Gastroesophageal sphincter (tissue), 4 donors: ENCODE measurements at regions not wholly inside any gene's neighbourhood (a gene's known extent, or its start where the extent isn't known, plus 50 kb on each side); places are given as distances from the start of the nearest gene placed in this dataset.

ENCODE experiments used
- ATAC-seq: fragments of 150-250 bp; one replicate; pipeline ENCODE4 v1.9.1; 2016; ENCODE audit warnings: mild to moderate bottlenecking, moderate library complexity
- H3K27ac ChIP-seq, 4 donors: fragments of 200-600 bp; sonication (generic) in 3 of 4; 1 replicate in 3 of 4; 2 replicates in 1 of 4; pipeline ENCODE4 v1.5.1; 2016 to 2019
- H3K27me3 ChIP-seq: fragments of 200-600 bp; sonication (generic); one replicate; pipeline ENCODE4 v1.5.1; 2019
- H3K36me3 ChIP-seq, 2 donors: fragments of 200-600 bp; sonication (generic); one replicate each; pipeline ENCODE4 v1.5.1; 2019; ENCODE audit warnings: control low read depth in 1 of 2
- H3K4me1 ChIP-seq, 3 donors: fragments of 200-600 bp; sonication (generic); 1 replicate in 2 of 3; 2 replicates in 1 of 3; pipeline ENCODE4 v1.5.1; 2016 to 2019; ENCODE audit warnings: control low read depth in 2 of 3
- H3K4me3 ChIP-seq, 2 donors: fragments of 200-600 bp; sonication (generic); one replicate each; pipeline ENCODE4 v1.5.1; 2019; ENCODE audit warnings: mild to moderate bottlenecking in 1 of 2, moderate library complexity in 1 of 2
- H3K9me3 ChIP-seq, 3 donors: fragments of 200-600 bp; sonication (generic); one replicate each; pipeline ENCODE4 v1.5.1; 2017 to 2019; ENCODE audit warnings: control low read depth in 2 of 3
- EP300 ChIP-seq: sonication (generic); formaldehyde crosslinking; IDR thresholded peaks from one replicate; pipeline ENCODE4 v1.6.1; 2017; ENCODE audit warnings: antibody characterized with exemption, mild to moderate bottlenecking
- POLR2A ChIP-seq, 2 donors: fragments of 450-650 bp; IDR thresholded peaks; one replicate each; pipeline ENCODE4 v1.6.1; 2017; ENCODE audit warnings: antibody characterized with exemption in 2 of 2, mild to moderate bottlenecking in 2 of 2, moderate library complexity in 1 of 2
- POLR2AphosphoS5 ChIP-seq: sonication (generic); formaldehyde crosslinking; IDR thresholded peaks from one replicate; pipeline ENCODE4 v1.6.1; 2017; ENCODE audit warnings: antibody characterized with exemption
- WGBS, 2 donors: methylation state at CpG; one replicate each; pipeline ENCODE4 v1.1.5; 2018; ENCODE audit warnings: low coverage in 1 of 2; 5-methylcytosine and 5-hydroxymethylcytosine counted together
- TF ChIP-seq, protein P1 (sequence below), 4 experiments: fragments of 200-600 bp in 2 of 4; fragments of 450-650 bp in 2 of 4; sonication (generic) in 1 of 4; IDR thresholded peaks; one replicate each; pipeline ENCODE4 v1.5.1; 2017 to 2019; ENCODE audit warnings: antibody characterized with exemption in 4 of 4, mild to moderate bottlenecking in 2 of 4, moderate library complexity in 2 of 4

DNA sequence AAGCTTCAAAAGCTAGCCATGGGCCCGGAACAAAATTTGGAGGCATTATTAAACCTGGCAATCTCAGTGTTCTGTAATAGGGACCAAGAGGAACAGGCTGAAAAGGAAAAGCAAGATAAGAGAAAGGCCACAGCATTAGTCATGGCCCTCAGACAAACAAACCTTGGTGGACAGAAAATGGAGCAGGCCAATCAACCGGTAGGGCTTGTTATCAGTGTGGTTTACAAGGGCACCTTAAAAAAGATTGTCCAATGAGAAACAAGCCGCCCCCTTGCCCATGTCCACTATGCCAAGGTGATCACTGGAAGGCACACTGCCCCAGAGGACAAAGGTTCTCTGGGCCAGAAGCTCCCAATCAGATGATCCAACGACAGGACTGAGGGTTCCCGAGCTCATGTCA lies 653.9 kb upstream of the TMEM132C start:
- Histone ChIP-seq H3K27ac (no peak overlapping the region), H3K4me1 (no peaks in the 10 kb centered on the region), H3K4me3 (no peak overlapping the region), H3K36me3 (no peaks in the 10 kb centered on the region), H3K9me3 (no peaks in the 10 kb centered on the region), H3K27me3 (peaks cover 13% of the 10 kb centered on the region)
- ATAC-seq: no peak
- 60 to 100% methylated on average over 1 to 4 of the region's 5 CpGs for WGBS, 2 donors
- no peak for TF ChIP-seq POLR2AphosphoS5
- TF ChIP-seq, protein P1, sequence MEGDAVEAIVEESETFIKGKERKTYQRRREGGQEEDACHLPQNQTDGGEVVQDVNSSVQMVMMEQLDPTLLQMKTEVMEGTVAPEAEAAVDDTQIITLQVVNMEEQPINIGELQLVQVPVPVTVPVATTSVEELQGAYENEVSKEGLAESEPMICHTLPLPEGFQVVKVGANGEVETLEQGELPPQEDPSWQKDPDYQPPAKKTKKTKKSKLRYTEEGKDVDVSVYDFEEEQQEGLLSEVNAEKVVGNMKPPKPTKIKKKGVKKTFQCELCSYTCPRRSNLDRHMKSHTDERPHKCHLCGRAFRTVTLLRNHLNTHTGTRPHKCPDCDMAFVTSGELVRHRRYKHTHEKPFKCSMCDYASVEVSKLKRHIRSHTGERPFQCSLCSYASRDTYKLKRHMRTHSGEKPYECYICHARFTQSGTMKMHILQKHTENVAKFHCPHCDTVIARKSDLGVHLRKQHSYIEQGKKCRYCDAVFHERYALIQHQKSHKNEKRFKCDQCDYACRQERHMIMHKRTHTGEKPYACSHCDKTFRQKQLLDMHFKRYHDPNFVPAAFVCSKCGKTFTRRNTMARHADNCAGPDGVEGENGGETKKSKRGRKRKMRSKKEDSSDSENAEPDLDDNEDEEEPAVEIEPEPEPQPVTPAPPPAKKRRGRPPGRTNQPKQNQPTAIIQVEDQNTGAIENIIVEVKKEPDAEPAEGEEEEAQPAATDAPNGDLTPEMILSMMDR (IDR thresholded peaks at IDR 0.05): no peak
- no peak for TF ChIP-seq EP300
- no peak for TF ChIP-seq POLR2A (IDR thresholded peaks at IDR 0.05)

- Histone ChIP-seq H3K4me3 (no peak overlapping the region), H3K27ac (no peak overlapping the region), H3K36me3 (no peaks in the 10 kb centered on the region), H3K4me1 (no peaks in the 10 kb centered on the region), H3K9me3 (no peaks in the 10 kb centered on the region), H3K27me3 (no peaks in the 10 kb centered on the region)
- 61 to 79% methylated on average over 9 to 10 of the region's 10 CpGs for WGBS, 2 donors
- TF ChIP-seq EP300: no peak
- no peak for ATAC-seq
These were observed 646.9 kb upstream of the TMEM132C start for GRCh38 chr12:127619869-127620734.

GRCh38 chr12:127620735-127621355 lies 646.1 kb upstream of the TMEM132C start:
- TF ChIP-seq, protein P1 (IDR thresholded peaks at IDR 0.05): no peak
- TF ChIP-seq POLR2A (IDR thresholded peaks at IDR 0.05) (no peak), POLR2AphosphoS5 (no peak), EP300 (no peak)
- H3K27ac ChIP-seq: no peak overlapping the region
- no peak overlapping the region for H3K4me3 ChIP-seq

GRCh38 chr12:127621366-127621765 lies 645.6 kb upstream of the TMEM132C start:
- H3K4me1 ChIP-seq: no peaks in the 10 kb centered on the region
- WGBS, 2 donors: 40 to 75% methylated on average over 1 to 4 of the region's 9 CpGs
- no peak for TF ChIP-seq EP300
- no peak for TF ChIP-seq POLR2A (IDR thresholded peaks at IDR 0.05)
- TF ChIP-seq POLR2AphosphoS5: no peak
- TF ChIP-seq, protein P1 (IDR thresholded peaks at IDR 0.05): no peak
- H3K36me3 ChIP-seq: no peaks in the 10 kb centered on the region
- ATAC-seq: no peak
- H3K27ac ChIP-seq: no peak overlapping the region
- no peak overlapping the region for H3K4me3 ChIP-seq
- H3K9me3 ChIP-seq: no peaks in the 10 kb centered on the region
- no peaks in the 10 kb centered on the region for H3K27me3 ChIP-seq

More at GRCh38 chr12:127620735-127621355, 646.1 kb upstream of the TMEM132C start:
- no peaks in the 10 kb centered on the region for H3K36me3 ChIP-seq
- H3K27me3 ChIP-seq: no peaks in the 10 kb centered on the region
- no peak for ATAC-seq
- no peaks in the 10 kb centered on the region for H3K9me3 ChIP-seq
- 32 to 53% methylated on average over 2 of the region's 2 CpGs for WGBS, 2 donors
- H3K4me1 ChIP-seq: no peaks in the 10 kb centered on the region

- TF ChIP-seq EP300 (no peak), POLR2AphosphoS5 (no peak), POLR2A (IDR thresholded peaks at IDR 0.05) (no peak)
- TF ChIP-seq, protein P1 (IDR thresholded peaks at IDR 0.05): no peak
These were observed 643.6 kb upstream of the TMEM132C start for GRCh38 chr12:127623362-127623761.

More at GRCh38 chr12:127623362-127623761, 643.6 kb upstream of the TMEM132C start:
- no peak for ATAC-seq
- H3K4me1 ChIP-seq: no peaks in the 10 kb centered on the region
- no peaks in the 10 kb centered on the region for H3K27me3 ChIP-seq
- H3K4me3 ChIP-seq: no peak overlapping the region
- no peak overlapping the region for H3K27ac ChIP-seq
- no peaks in the 10 kb centered on the region for H3K36me3 ChIP-seq
- 88 to 100% methylated on average over 1 to 4 of the region's 4 CpGs for WGBS, 2 donors
- no peaks in the 10 kb centered on the region for H3K9me3 ChIP-seq
